Calu3 (cell line): ENCODE measurements at regions not wholly inside any gene's neighbourhood (a gene's known extent, or its start where the extent isn't known, plus 50 kb on each side); places are given as distances from the start of the nearest gene placed in this dataset.

Source experiments
- BruUV-seq: library from RNA; stranded (reverse); fragments of 400-500 nt; replicated peaks from 2 replicates; lab custom pipeline; 2021; lab: Mats Ljungman, UMichigan
- CTCF ChIA-PET: fragments of 300-600 bp; sonication (Branson Sonifier 250); formaldehyde crosslinking; loops from one replicate; lab custom pipeline; 2022; ENCODE audit warnings: antibody characterized with exemption; lab: Charles Lee
- DNase-seq: peaks from one replicate; pipeline ENCODE4 v3.0.0; 2022
- H3K27ac Mint-ChIP-seq: one replicate; pipeline ENCODE4 v1.8.0; 2022; ENCODE audit warnings: mixed read lengths; ENCODE audit not compliant: unreplicated experiment
- H3K27me3 Mint-ChIP-seq: one replicate; pipeline ENCODE4 v1.8.0; 2022; ENCODE audit warnings: mixed read lengths; ENCODE audit not compliant: unreplicated experiment
- H3K36me3 Mint-ChIP-seq: one replicate; pipeline ENCODE4 v1.8.0; 2022; ENCODE audit warnings: mild to moderate bottlenecking, moderate library complexity, mixed read lengths; ENCODE audit not compliant: insufficient read depth, unreplicated experiment
- H3K4me1 Mint-ChIP-seq: one replicate; pipeline ENCODE4 v1.8.0; 2022; ENCODE audit warnings: mild to moderate bottlenecking, low read depth, mixed read lengths; ENCODE audit not compliant: unreplicated experiment
- H3K4me3 Mint-ChIP-seq: one replicate; pipeline ENCODE4 v1.8.0; 2022; ENCODE audit warnings: mild to moderate bottlenecking, low read depth, moderate library complexity, mixed read lengths; ENCODE audit not compliant: unreplicated experiment
- H3K9me3 Mint-ChIP-seq: one replicate; pipeline ENCODE4 v1.8.0; 2022; ENCODE audit warnings: low read depth, mixed read lengths; ENCODE audit not compliant: unreplicated experiment
- CTCF ChIP-seq: fragments of 200-600 bp; IDR thresholded peaks from one replicate; pipeline ENCODE4 v1.8.0; 2022; ENCODE audit warnings: antibody characterized with exemption; ENCODE audit not compliant: unreplicated experiment
- intact Hi-C: fragments of 100-400 bp; cut with micrococcal nuclease; formaldehyde crosslinking; loops from one replicate; pipeline ENCODE4 v1.10.0; 2022; ENCODE audit not compliant: unreplicated experiment

GRCh38 chr14:65211341-65211987 lies 109.1 kb upstream of the MAX start:
- TF ChIP-seq CTCF, result no peak
- Mint-ChIP-seq H3K9me3 (no peaks in the 10 kb centered on the region), H3K36me3 (no peaks in the 10 kb centered on the region), H3K4me3 (no peak overlapping the region), H3K4me1 (peaks cover 33% of the 10 kb centered on the region), H3K27me3 (no peaks in the 10 kb centered on the region), H3K27ac (peak overlapping the region; percentile 64)
- no peak for DNase-seq
- BruUV-seq, result no TSS peak
- CTCF ChIA-PET, result interaction anchor here (0.6 to 1.2 kb wide), 6 partner anchors 11 to 907 kb away, joined by 4 to 6 read pairs (median 4); no protein-coding TSS in a partner anchor
- intact Hi-C loops, result no loop called here

DNA sequence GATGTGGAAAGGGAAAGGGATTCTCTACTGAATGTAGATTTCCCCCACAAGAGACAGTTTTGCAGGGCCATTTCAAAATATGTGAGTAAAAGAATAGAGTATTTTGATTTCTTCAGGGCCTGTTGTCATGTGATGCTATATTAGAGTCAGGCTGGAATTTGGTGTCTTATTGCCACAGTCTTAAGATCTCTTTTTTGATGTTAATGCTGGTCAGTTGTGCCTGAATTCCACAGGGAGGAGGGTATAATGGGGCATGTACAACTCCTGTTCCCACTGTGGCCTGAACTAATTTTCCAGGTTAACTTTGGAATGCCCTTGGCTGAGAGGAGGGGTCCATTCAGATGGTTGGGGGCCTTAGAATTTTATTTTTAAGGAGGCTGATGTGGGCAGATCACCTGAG lies 111.0 kb upstream of the MAX start:
- intact Hi-C loops, result no loop called here
- no peak for DNase-seq
- no peak for TF ChIP-seq CTCF
- Mint-ChIP-seq H3K27me3 (no peaks in the 10 kb centered on the region), H3K4me3 (no peak overlapping the region), H3K4me1 (peaks cover 33% of the 10 kb centered on the region), H3K9me3 (no peaks in the 10 kb centered on the region), H3K36me3 (no peaks in the 10 kb centered on the region), H3K27ac (no peak overlapping the region)
- CTCF ChIA-PET, result no interaction called here
- no TSS peak for BruUV-seq

- BruUV-seq, result no TSS peak
- H3K27ac Mint-ChIP-seq, result no peak overlapping the region
- peaks cover 33% of the 10 kb centered on the region for H3K4me1 Mint-ChIP-seq
- no peaks in the 10 kb centered on the region for H3K36me3 Mint-ChIP-seq
- CTCF ChIA-PET, result no interaction called here
- H3K4me3 Mint-ChIP-seq, result no peak overlapping the region
- no peak for TF ChIP-seq CTCF
- intact Hi-C loops, result no loop called here
- no peaks in the 10 kb centered on the region for H3K9me3 Mint-ChIP-seq
- DNase-seq, result no peak
- no peaks in the 10 kb centered on the region for H3K27me3 Mint-ChIP-seq
These were observed 112.4 kb upstream of the MAX start for GRCh38 chr14:65214741-65215140.

DNA sequence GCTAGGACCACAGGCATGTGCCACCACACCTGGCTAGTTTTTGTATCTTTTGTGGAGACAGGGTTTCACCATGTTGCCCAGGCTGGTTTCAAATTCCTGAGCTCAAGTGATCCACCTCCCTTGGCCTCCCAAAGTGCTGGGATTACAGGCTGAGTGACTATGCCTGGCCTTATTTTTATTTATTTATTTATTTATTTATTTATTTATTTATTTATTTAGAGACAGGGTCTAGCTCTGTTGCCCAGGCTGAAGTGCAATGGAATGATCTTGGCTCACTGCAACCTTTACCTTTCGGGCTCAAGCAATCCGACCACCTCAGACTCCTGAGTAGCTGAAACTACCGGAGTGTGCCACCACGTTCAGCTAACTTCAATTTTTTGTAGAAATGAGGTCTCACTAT lies 117.0 kb upstream of the MAX start:
- Mint-ChIP-seq H3K36me3 (no peaks in the 10 kb centered on the region), H3K4me3 (no peak overlapping the region), H3K27me3 (no peaks in the 10 kb centered on the region), H3K27ac (no peak overlapping the region), H3K9me3 (peaks cover 3% of the 10 kb centered on the region), H3K4me1 (peaks cover 15% of the 10 kb centered on the region)
- intact Hi-C loops, result no loop called here
- TF ChIP-seq CTCF, result no peak
- no peak for DNase-seq
- no TSS peak for BruUV-seq
- CTCF ChIA-PET, result interaction anchor here (0.6 kb wide), 1 partner anchor 184 kb away, joined by 5 read pairs; no protein-coding TSS in a partner anchor
